Sigmoid colon (tissue), 4 donors: ENCODE measurements at regions not wholly inside any gene's neighbourhood (a gene's known extent, or its start where the extent isn't known, plus 50 kb on each side); places are given as distances from the start of the nearest gene placed in this dataset.

Experiments
- CTCF ChIP-seq, 4 experiments: fragments of 450-650 bp in 3 of 4; fragments of 200-600 bp in 1 of 4; IDR thresholded peaks; one replicate each; pipeline ENCODE4 v1.5.1; 2016 to 2019; ENCODE audit warnings: antibody characterized with exemption in 4 of 4, mild to moderate bottlenecking in 3 of 4, moderate library complexity in 2 of 4
- EP300 ChIP-seq, 4 donors: sonication (generic); formaldehyde crosslinking; IDR thresholded peaks; one replicate each; pipeline ENCODE4 v1.6.1; 2017; ENCODE audit warnings: antibody characterized with exemption in 4 of 4
- POLR2AphosphoS5 ChIP-seq, 4 donors: sonication (generic); formaldehyde crosslinking; IDR thresholded peaks; one replicate each; pipeline ENCODE4 v1.6.1; 2017; ENCODE audit warnings: antibody characterized with exemption in 4 of 4

- TF ChIP-seq CTCF (IDR thresholded peaks at IDR 0.05) (no peak), EP300 (IDR thresholded peaks at IDR 0.05) (no peak), POLR2AphosphoS5 (IDR thresholded peaks at IDR 0.05) (no peak)
Observed at GRCh38 chr10:20955355-20955893, 58.3 kb upstream of the NEBL start.
